WI38 (cell line): ENCODE measurements at regions not wholly inside any gene's neighbourhood (a gene's known extent, or its start where the extent isn't known, plus 50 kb on each side); places are given as distances from the start of the nearest gene placed in this dataset.

ENCODE experiments used
- H3K4me3 ChIP-seq: 2 replicates; pipeline ENCODE4 v1.5.1; 2011; ENCODE audit warnings: low read depth, mild to moderate bottlenecking, control low read depth, low read length
- TF ChIP-seq, protein P1 (sequence below): IDR thresholded peaks from 2 replicates; pipeline ENCODE4 v1.5.1; 2012; ENCODE audit warnings: low read depth, mild to moderate bottlenecking, control low read depth, low read length

- no peak overlapping the region for H3K4me3 ChIP-seq
- TF ChIP-seq, protein P1, sequence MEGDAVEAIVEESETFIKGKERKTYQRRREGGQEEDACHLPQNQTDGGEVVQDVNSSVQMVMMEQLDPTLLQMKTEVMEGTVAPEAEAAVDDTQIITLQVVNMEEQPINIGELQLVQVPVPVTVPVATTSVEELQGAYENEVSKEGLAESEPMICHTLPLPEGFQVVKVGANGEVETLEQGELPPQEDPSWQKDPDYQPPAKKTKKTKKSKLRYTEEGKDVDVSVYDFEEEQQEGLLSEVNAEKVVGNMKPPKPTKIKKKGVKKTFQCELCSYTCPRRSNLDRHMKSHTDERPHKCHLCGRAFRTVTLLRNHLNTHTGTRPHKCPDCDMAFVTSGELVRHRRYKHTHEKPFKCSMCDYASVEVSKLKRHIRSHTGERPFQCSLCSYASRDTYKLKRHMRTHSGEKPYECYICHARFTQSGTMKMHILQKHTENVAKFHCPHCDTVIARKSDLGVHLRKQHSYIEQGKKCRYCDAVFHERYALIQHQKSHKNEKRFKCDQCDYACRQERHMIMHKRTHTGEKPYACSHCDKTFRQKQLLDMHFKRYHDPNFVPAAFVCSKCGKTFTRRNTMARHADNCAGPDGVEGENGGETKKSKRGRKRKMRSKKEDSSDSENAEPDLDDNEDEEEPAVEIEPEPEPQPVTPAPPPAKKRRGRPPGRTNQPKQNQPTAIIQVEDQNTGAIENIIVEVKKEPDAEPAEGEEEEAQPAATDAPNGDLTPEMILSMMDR = no peak
Observed at GRCh38 chr21:39063517-39063916, 119.7 kb downstream of the PSMG1 start.

DNA sequence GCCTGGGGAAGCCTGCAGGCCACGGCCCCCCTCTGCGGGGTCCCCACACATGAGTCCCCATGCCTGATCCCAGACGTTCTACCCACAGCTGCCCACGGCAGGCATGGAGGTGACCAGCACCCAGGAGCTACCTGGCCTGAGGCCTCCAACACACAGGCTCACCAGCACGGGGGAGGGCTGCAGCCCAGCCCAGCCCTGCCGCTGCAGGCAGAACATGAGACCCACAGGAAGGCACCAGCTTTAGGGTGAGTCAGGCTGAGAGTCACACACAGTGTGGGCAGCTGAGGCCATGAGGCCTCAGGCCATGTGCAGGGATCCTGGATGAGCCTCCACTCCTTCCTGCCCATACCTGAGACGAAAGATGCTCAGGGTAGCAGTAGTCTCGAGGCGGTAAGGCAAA, 121.1 kb downstream of the PSMG1 start:
- H3K4me3 ChIP-seq = no peak overlapping the region
- TF ChIP-seq, protein P1 = no peak

- H3K4me3 ChIP-seq = no peak overlapping the region
- TF ChIP-seq, protein P1 = no peak
Observed at GRCh38 chr21:39061766-39062165, 121.5 kb downstream of the PSMG1 start.

DNA sequence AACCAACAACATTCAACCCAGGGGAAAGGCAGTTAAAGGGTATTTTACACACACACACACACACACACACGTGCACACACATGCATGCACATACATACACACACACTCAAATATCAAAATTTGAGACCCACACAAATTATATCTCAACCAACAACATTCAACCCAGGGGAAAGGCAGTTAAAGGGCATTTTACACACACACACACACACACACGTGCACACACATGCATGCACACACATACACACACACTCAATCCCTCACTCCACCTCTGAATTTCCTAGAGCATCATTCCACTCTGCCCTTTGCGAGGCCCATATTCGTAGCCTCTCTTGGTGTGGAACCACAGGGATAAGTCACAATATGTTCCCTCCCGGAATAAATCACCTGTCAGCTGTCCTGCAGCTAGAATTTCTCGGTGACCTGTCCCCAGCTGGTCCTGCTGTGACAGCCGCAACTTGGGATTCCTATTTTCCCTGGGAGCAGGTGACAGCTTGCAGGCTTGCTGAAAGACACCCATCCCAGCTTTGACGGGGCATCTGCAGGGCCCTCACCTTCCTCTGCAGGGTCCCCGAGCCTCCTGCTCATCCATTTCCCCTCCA, 122.7 kb downstream of the PSMG1 start:
- H3K4me3 ChIP-seq = no peak overlapping the region
- TF ChIP-seq, protein P1 = no peak

- TF ChIP-seq, protein P1 = no peak
- H3K4me3 ChIP-seq = no peak overlapping the region
Observed at GRCh38 chr21:39057121-39057520, 126.1 kb downstream of the PSMG1 start.

DNA sequence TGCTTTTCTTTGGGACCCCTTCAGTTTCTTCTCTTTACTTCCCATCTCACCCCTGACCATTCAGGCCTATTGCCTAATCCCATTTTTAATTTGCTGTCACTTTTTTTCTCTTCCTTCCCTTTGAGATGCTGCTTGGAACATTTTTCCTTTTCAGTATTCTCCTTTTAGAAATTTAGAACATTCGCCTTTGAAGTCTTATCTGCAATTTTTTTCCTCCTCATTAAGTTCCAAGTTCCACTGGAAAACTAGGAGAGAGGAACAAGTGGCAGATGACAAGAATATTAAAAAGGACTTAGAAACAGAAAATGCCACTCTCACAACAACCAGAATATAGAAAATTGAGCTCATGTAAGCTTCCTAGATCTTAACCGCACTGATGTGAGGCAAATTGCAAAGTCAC, 126.6 kb downstream of the PSMG1 start:
- no peak overlapping the region for H3K4me3 ChIP-seq
- TF ChIP-seq, protein P1 = no peak

- no peak overlapping the region for H3K4me3 ChIP-seq
- TF ChIP-seq, protein P1 = no peak
Observed at GRCh38 chr21:39055167-39055767, 128.0 kb downstream of the PSMG1 start.
